GM23248 (cell line): ENCODE measurements at regions not wholly inside any gene's neighbourhood (a gene's known extent, or its start where the extent isn't known, plus 50 kb on each side); places are given as distances from the start of the nearest gene placed in this dataset.
"Not testable (repeated sequence)": the region's sequence is repeated elsewhere in the genome, so short reads cannot be mapped to it uniquely, and the experiment has no call there.

ENCODE experiments used
- DNase-seq: peaks from one replicate; pipeline ENCODE4 v3.0.0-alpha.2; 2015
- H2AFZ ChIP-seq: fragments of 200-600 bp; sonication (generic); 2 replicates; pipeline ENCODE4 v1.6.1; 2016; ENCODE audit warnings: antibody characterized with exemption
- H3F3A ChIP-seq: fragments of 200-600 bp; sonication (generic); 2 replicates; pipeline ENCODE4 v1.6.1; 2016; ENCODE audit warnings: mild to moderate bottlenecking, antibody characterized with exemption, mixed run types; ENCODE audit not compliant: insufficient read depth
- H3K27ac ChIP-seq: fragments of 200-600 bp; sonication (generic); 2 replicates; pipeline ENCODE4 v1.5.1; 2016; ENCODE audit warnings: mild to moderate bottlenecking
- H3K27me3 ChIP-seq: fragments of 200-600 bp; sonication (generic); replicated peaks from 2 replicates; pipeline ENCODE4 v1.6.1; 2016; ENCODE audit warnings: mild to moderate bottlenecking; ENCODE audit not compliant: insufficient read depth
- H3K36me3 ChIP-seq: fragments of 200-600 bp; sonication (generic); 2 replicates; pipeline ENCODE4 v1.6.1; 2016; ENCODE audit warnings: low read depth, mild to moderate bottlenecking
- H3K4me1 ChIP-seq: fragments of 200-600 bp; sonication (generic); 2 replicates; pipeline ENCODE4 v1.6.1; 2016; ENCODE audit warnings: mild to moderate bottlenecking; ENCODE audit not compliant: insufficient read depth
- H3K4me2 ChIP-seq: fragments of 200-600 bp; sonication (generic); one replicate; pipeline ENCODE4 v1.6.1; 2016; ENCODE audit warnings: mild to moderate bottlenecking; ENCODE audit not compliant: unreplicated experiment
- H3K4me3 ChIP-seq: fragments of 200-600 bp; sonication (generic); 2 replicates; pipeline ENCODE4 v1.5.1; 2016; ENCODE audit warnings: mild to moderate bottlenecking
- H3K79me2 ChIP-seq: fragments of 200-600 bp; sonication (generic); 2 replicates; pipeline ENCODE4 v1.6.1; 2016; ENCODE audit warnings: mild to moderate bottlenecking; ENCODE audit not compliant: insufficient read depth
- H3K9ac ChIP-seq: fragments of 200-600 bp; sonication (generic); 2 replicates; pipeline ENCODE4 v1.6.1; 2016; ENCODE audit warnings: mild to moderate bottlenecking
- H3K9me2 ChIP-seq: fragments of 200-600 bp; sonication (generic); 2 replicates; pipeline ENCODE4 v1.6.1; 2016; ENCODE audit warnings: mixed run types, mild to moderate bottlenecking, moderate library complexity; ENCODE audit not compliant: insufficient read depth
- H3K9me3 ChIP-seq: fragments of 200-600 bp; sonication (generic); one replicate; pipeline ENCODE4 v1.6.1; 2017; ENCODE audit warnings: low read depth
- H4K20me1 ChIP-seq: fragments of 200-600 bp; sonication (generic); 2 replicates; pipeline ENCODE4 v1.6.0; 2016; ENCODE audit not compliant: insufficient read depth
- EZH2 ChIP-seq: fragments of 200-600 bp; sonication (generic); IDR thresholded peaks from 2 replicates; pipeline ENCODE4 v1.6.1; 2018; ENCODE audit warnings: antibody characterized with exemption, mild to moderate bottlenecking; ENCODE audit not compliant: insufficient read depth, poor library complexity, severe bottlenecking
- EZH2phosphoT487 ChIP-seq: fragments of 200-600 bp; sonication (generic); IDR thresholded peaks from 2 replicates; pipeline ENCODE4 v1.6.1; 2018; ENCODE audit warnings: antibody characterized with exemption, moderate library complexity, mild to moderate bottlenecking, low read depth; ENCODE audit not compliant: insufficient read depth
- WGBS, 2 experiments: methylation state at CpG; one replicate each; pipeline ENCODE4 v1.1.6; 2015 to 2017; ENCODE audit warnings: low lambda C conversion rate in 2 of 2, low coverage in 1 of 2; ENCODE audit errors: missing lambda C conversion rate in 2 of 2; 5-methylcytosine and 5-hydroxymethylcytosine counted together
- in situ Hi-C: fragments of 300-500 bp; cut with MboI; formaldehyde crosslinking; loops from 2 replicates; pipeline ENCODE4 v1.15.0; 2020

DNA sequence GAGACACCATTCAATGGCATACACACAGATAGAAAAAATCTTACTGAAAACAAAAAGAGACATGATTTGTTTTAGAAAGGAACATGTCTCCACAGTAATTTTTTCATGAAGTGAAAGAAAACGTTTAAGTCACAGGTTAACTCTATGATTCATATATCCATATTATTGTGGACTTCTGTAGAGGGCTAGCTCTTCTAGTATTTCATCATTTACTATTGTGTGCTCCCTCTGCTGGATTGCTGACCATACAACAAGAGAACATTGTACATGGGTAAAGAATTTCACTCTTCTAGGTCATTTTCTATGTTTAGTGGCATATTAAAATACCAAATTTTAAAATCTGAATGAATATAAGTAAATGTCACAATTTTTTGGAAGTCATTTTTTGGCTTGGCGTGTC lies 91.8 kb upstream of the POU3F4 start:
- Histone ChIP-seq H3K9ac (no peak overlapping the region), H3K4me1 (no peaks in the 10 kb centered on the region), H3K79me2 (no peaks in the 10 kb centered on the region), H4K20me1 (no peaks in the 10 kb centered on the region), H2AFZ (no peak overlapping the region), H3K9me2 (no peaks in the 10 kb centered on the region), H3K36me3 (no peaks in the 10 kb centered on the region), H3K27ac (no peak overlapping the region), H3K4me2 (no peak overlapping the region), H3K27me3 (no peaks in the 10 kb centered on the region), H3K9me3 (no peaks in the 10 kb centered on the region), H3F3A (no peaks in the 10 kb centered on the region), H3K4me3 (no peak overlapping the region)
- in situ Hi-C loops = no loop called here
- 0 to 2% methylated on average over 2 of the region's 2 CpGs for WGBS, 2 experiments
- peak; percentile 6 for DNase-seq
- TF ChIP-seq EZH2phosphoT487 (no peak), EZH2 (no peak)

DNA sequence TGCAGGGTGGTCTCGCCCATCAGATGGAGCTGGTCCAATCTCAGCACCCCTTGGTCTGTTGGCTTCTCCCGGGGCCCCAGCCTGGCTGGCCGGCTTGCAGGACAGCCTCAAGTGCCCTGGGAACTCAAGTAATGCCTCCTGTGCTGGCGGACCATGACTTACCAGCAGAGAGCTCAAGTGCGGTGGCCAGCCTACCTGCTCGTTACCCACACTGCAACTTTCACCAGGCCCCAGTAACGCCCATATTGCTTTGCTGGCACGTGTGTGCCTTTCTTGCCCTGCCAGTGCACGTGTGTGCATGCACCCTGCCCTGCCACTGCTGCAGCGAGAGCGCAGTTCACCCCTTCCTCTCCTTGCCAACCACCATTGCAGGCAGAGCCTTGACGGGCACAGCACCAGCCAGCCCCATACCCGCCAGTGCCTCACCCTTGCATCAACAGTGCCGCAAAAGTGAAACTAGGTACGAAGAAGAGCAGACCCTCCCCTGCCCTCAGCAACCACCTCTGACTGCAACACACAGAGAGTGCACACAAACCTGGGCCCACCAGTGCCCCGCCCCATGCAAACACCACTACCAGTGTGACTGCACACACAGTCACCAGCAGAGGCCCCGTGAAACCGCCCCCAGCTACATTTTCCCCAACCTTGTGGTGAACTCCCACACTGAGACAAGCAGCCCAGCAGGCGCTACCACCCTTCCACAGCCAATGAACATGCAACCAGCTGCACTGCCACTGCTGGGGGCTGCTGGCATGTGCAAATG lies 88.9 kb upstream of the POU3F4 start:
- no peaks in the 10 kb centered on the region for H4K20me1 ChIP-seq
- H2AFZ ChIP-seq = no peak overlapping the region
- no peak overlapping the region for H3K27ac ChIP-seq
- H3K4me3 ChIP-seq = no peak overlapping the region
- DNase-seq = no peak
- H3K9me3 ChIP-seq = no peaks in the 10 kb centered on the region
- no peaks in the 10 kb centered on the region for H3K4me1 ChIP-seq
- H3F3A ChIP-seq = no peaks in the 10 kb centered on the region
- no peak for TF ChIP-seq EZH2phosphoT487
- no peak for TF ChIP-seq EZH2
- H3K4me2 ChIP-seq = no peak overlapping the region
- no peak overlapping the region for H3K9ac ChIP-seq
- 29 to 60% methylated on average over 8 to 14 of the region's 19 CpGs for WGBS, 2 experiments
- no peaks in the 10 kb centered on the region for H3K9me2 ChIP-seq
- no peaks in the 10 kb centered on the region for H3K27me3 ChIP-seq
- no peaks in the 10 kb centered on the region for H3K36me3 ChIP-seq
- H3K79me2 ChIP-seq = no peaks in the 10 kb centered on the region
- in situ Hi-C loops = no loop called here

DNA sequence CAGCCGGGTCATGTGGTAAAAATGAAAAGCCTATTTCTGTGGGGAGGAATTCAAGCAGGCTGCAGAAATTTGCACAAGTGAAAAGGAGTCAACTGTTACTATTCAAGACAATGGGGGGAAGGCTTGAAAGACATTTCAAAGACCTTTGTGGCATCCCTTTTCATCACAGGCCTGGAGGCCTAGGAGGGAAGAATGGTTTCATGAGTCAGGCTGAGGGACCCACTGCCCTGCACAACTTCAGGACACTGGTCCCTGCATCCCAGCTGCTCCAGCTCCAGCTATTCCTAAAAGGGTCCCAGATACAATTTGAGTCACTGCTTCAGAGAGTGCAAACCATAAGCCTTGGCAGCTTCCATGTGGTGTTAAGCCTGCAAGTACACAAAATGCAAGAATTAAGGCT lies 85.3 kb upstream of the POU3F4 start:
- Histone ChIP-seq H3K27ac (no peak overlapping the region), H3K9ac (no peak overlapping the region), H2AFZ (no peak overlapping the region), H3K79me2 (no peaks in the 10 kb centered on the region), H3K4me3 (no peak overlapping the region), H3F3A (no peaks in the 10 kb centered on the region), H3K27me3 (no peaks in the 10 kb centered on the region), H4K20me1 (no peaks in the 10 kb centered on the region), H3K9me3 (no peaks in the 10 kb centered on the region), H3K36me3 (no peaks in the 10 kb centered on the region), H3K4me2 (no peak overlapping the region), H3K4me1 (no peaks in the 10 kb centered on the region), H3K9me2 (no peaks in the 10 kb centered on the region)
- 29 to 43% methylated on average over 1 of the region's 1 CpG for WGBS, 2 experiments
- in situ Hi-C loops = no loop called here
- TF ChIP-seq EZH2 = no peak
- no peak for TF ChIP-seq EZH2phosphoT487
- no peak for DNase-seq

DNA sequence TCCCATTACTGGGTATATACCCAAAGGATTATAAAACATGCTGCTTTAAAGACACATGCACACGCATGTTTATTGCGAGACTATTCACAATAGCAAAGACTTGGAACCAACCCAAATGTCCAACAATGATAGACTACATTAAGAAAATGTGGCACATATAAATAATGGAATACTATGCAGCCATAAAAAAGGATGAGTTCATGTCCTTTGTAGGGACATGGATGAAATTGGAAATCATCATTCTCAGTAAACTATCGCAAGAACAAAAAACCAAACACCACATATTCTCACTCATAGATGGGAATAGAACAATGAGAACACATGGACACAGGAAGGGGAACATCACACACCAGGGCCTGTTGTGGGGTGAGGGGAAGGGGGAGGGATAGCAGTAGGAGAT lies 65.5 kb upstream of the POU3F4 start:
- H3K27me3 ChIP-seq, H3K79me2 ChIP-seq, H3K27ac ChIP-seq, H3K4me2 ChIP-seq, in situ Hi-C loops, H3K4me3 ChIP-seq, H3F3A ChIP-seq, H3K4me1 ChIP-seq, H3K9ac ChIP-seq, H3K9me3 ChIP-seq, H2AFZ ChIP-seq, H4K20me1 ChIP-seq, H3K36me3 ChIP-seq, DNase-seq, H3K9me2 ChIP-seq: not testable (repeated sequence)
- 58 to 71% methylated on average over 3 of the region's 3 CpGs for WGBS, 2 experiments

DNA sequence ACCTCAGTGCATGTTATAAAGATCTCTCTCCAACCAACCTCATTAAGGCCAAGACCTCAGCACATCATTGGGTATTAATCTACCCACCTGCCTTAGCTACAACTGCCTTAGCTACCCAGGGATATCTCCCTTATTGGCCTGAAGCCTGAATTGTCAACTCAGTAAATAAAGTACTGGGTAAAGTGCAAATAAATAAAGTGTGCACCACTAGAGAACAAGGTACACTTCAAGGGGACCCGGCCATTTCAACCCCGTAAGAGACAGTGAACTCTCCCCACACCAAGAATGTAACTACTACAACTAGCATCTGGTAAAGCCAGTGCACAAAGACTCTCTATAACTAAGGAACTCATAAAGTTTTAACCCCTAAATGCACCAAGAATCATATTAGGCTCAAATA lies 61.7 kb upstream of the POU3F4 start:
- no peak for DNase-seq
- H3K9ac ChIP-seq = no peak overlapping the region
- no peaks in the 10 kb centered on the region for H3K27me3 ChIP-seq
- H4K20me1 ChIP-seq = no peaks in the 10 kb centered on the region
- H3K4me3 ChIP-seq = no peak overlapping the region
- WGBS, 2 experiments = 6 to 22% methylated on average over 2 of the region's 2 CpGs
- H3F3A ChIP-seq = no peaks in the 10 kb centered on the region
- H3K9me3 ChIP-seq = no peaks in the 10 kb centered on the region
- no peaks in the 10 kb centered on the region for H3K79me2 ChIP-seq
- no peaks in the 10 kb centered on the region for H3K9me2 ChIP-seq
- no peak overlapping the region for H2AFZ ChIP-seq
- H3K4me2 ChIP-seq = no peak overlapping the region
- no peak overlapping the region for H3K27ac ChIP-seq
- no peaks in the 10 kb centered on the region for H3K36me3 ChIP-seq
- in situ Hi-C loops = no loop called here
- TF ChIP-seq EZH2 (no peak), EZH2phosphoT487 (no peak)
- H3K4me1 ChIP-seq = no peaks in the 10 kb centered on the region
